HepG2 (cell line): ENCODE measurements at regions not wholly inside any gene's neighbourhood (a gene's known extent, or its start where the extent isn't known, plus 50 kb on each side); places are given as distances from the start of the nearest gene placed in this dataset.

Experiments
- SRSF9 ChIP-seq: fragments of 200-400 bp; formaldehyde crosslinking; IDR thresholded peaks from 2 replicates; pipeline ENCODE4 v1.6.1; 2018; ENCODE audit warnings: borderline replicate concordance, mild to moderate bottlenecking, low read depth, low read length; ENCODE audit not compliant: insufficient read depth, poor library complexity, severe bottlenecking
- TBL1XR1 ChIP-seq: fragments of 150-350 bp; IDR thresholded peaks from 2 replicates; pipeline ENCODE4 v1.6.1; 2014; ENCODE audit warnings: borderline replicate concordance, low read length; ENCODE audit not compliant: partially characterized antibody
- ZNF264 ChIP-seq: sonication (generic); formaldehyde crosslinking; IDR thresholded peaks from 2 replicates; pipeline ENCODE4 v1.4.0; 2020; ENCODE audit warnings: missing genetic modification reagents

- TF ChIP-seq TBL1XR1 = no peak
- no peak for TF ChIP-seq ZNF264 (CRISPR knock-in tag)
- no peak for TF ChIP-seq SRSF9
Measured at GRCh38 chr5:4130819-4131218, 535.2 kb downstream of the IRX1 start.
